GM12878 (cell line): ENCODE measurements at regions not wholly inside any gene's neighbourhood (a gene's known extent, or its start where the extent isn't known, plus 50 kb on each side); places are given as distances from the start of the nearest gene placed in this dataset.

ENCODE experiments used
- ATAC-seq: fragments of 200-7000 bp; cut with Tn5 transposase; 3 replicates; pipeline ENCODE4 v1.9.1; 2020; ENCODE audit warnings: mild to moderate bottlenecking, moderate library complexity
- BruUV-seq: library from RNA; stranded (reverse); fragments of 400-500 nt; replicated peaks from 2 replicates; lab custom pipeline; 2021; lab: Mats Ljungman, UMichigan
- CTCF ChIA-PET: fragments of 300-600 bp; sonication (Branson Sonifier 250); formaldehyde crosslinking; extraction: SDS; loops from one replicate; lab custom pipeline; 2021; ENCODE audit warnings: inconsistent platforms; lab: Yijun Ruan, JAX
- POLR2A ChIA-PET: fragments of 350-600 bp; formaldehyde crosslinking; extraction: SDS; loops from one replicate; lab custom pipeline; 2021; ENCODE audit warnings: inconsistent platforms; lab: Charles Lee
- RAD21 ChIA-PET: fragments of 300-600 bp; sonication (Branson Sonifier 250); formaldehyde crosslinking; loops from one replicate; lab custom pipeline; 2023; ENCODE audit warnings: antibody characterized with exemption; ENCODE audit not compliant: unreplicated experiment; lab: Charles Lee
- SMC1A ChIA-PET: fragments of 300-600 bp; sonication (Branson Sonifier 250); formaldehyde crosslinking; loops from one replicate; lab custom pipeline; 2023; ENCODE audit not compliant: unreplicated experiment, uncharacterized antibody; lab: Charles Lee
- DNase-seq: peaks from one replicate; pipeline ENCODE4 v3.0.0-alpha.2; 2011; ENCODE audit warnings: low read depth, low spot score
- FAIRE-seq: peaks from 3 replicates; lab custom pipeline; 2011; peaks lifted over from hg19 to GRCh38; lab: Jason Lieb, UNC
- H2AFZ ChIP-seq: 2 replicates; pipeline ENCODE4 v1.6.0; 2011; ENCODE audit warnings: low read depth, low read length, control low read depth; ENCODE audit not compliant: control insufficient read depth
- H3K27ac ChIP-seq: 2 replicates; pipeline ENCODE4 v1.5.1; 2011; ENCODE audit warnings: control low read depth; ENCODE audit not compliant: control insufficient read depth, insufficient read depth
- H3K27me3 ChIP-seq, 2 experiments: replicated peaks in 1 of 2; 2 replicates each; pipeline versions ENCODE4 v1.6.0 to v1.6.1; 2011; ENCODE audit warnings: low read length in 1 of 2; ENCODE audit not compliant: control insufficient read depth in 2 of 2, insufficient read depth in 2 of 2
- H3K36me3 ChIP-seq, 2 experiments: 2 replicates each; pipeline ENCODE4 v1.5.1; 2011; ENCODE audit warnings: low read length in 1 of 2; ENCODE audit not compliant: control insufficient read depth in 2 of 2, insufficient read depth in 2 of 2
- H3K4me1 ChIP-seq: 2 replicates; pipeline ENCODE4 v1.6.1; 2011; ENCODE audit warnings: mild to moderate bottlenecking, low read length, moderate library complexity, mixed read lengths; ENCODE audit not compliant: control insufficient read depth, insufficient read depth
- H3K4me2 ChIP-seq: 2 replicates; pipeline ENCODE4 v1.6.0; 2011; ENCODE audit warnings: control low read depth; ENCODE audit not compliant: control insufficient read depth, insufficient read depth
- H3K4me3 ChIP-seq: fragments of 200-600 bp; sonication (generic); 2 replicates; pipeline ENCODE4 v1.5.1; 2016
- H3K79me2 ChIP-seq: 2 replicates; pipeline ENCODE4 v1.6.0; 2011; ENCODE audit warnings: low read length; ENCODE audit not compliant: control insufficient read depth, insufficient read depth
- H3K9ac ChIP-seq: 2 replicates; pipeline ENCODE4 v1.8.0; 2011; ENCODE audit warnings: low read length, control low read depth, mixed read lengths; ENCODE audit not compliant: control insufficient read depth, insufficient read depth
- H3K9me3 ChIP-seq: replicated peaks from 3 replicates; pipeline ENCODE4 v1.5.1; 2011; ENCODE audit warnings: mild to moderate bottlenecking, low read length; ENCODE audit not compliant: control insufficient read depth, insufficient read depth
- H4K20me1 ChIP-seq: 2 replicates; pipeline ENCODE4 v1.6.0; 2011; ENCODE audit not compliant: control insufficient read depth, insufficient read depth
- BMI1 ChIP-seq: fragments of 450-650 bp; IDR thresholded peaks from 2 replicates; pipeline ENCODE4 v1.6.1; 2016; ENCODE audit warnings: mild to moderate bottlenecking, moderate library complexity, borderline replicate concordance
- IRF5 ChIP-seq: fragments of 450-650 bp; IDR thresholded peaks from 2 replicates; pipeline ENCODE4 v1.6.1; 2017; ENCODE audit warnings: borderline replicate concordance
- NFYA ChIP-seq: IDR thresholded peaks from 2 replicates; pipeline ENCODE4 v1.6.1; 2011; ENCODE audit warnings: low read depth, mild to moderate bottlenecking, low read length, improper control_type of control experiment, borderline replicate concordance
- SKIL ChIP-seq: fragments of 450-650 bp; IDR thresholded peaks from 2 replicates; pipeline ENCODE4 v1.6.1; 2017; ENCODE audit warnings: mild to moderate bottlenecking, low read depth, inconsistent platforms; ENCODE audit not compliant: poor library complexity, severe bottlenecking
- SMC3 ChIP-seq: IDR thresholded peaks from 2 replicates; pipeline ENCODE4 v1.6.1; 2011; ENCODE audit warnings: low read length, improper control_type of control experiment, borderline replicate concordance
- USF1 ChIP-seq: IDR thresholded peaks from 2 replicates; pipeline ENCODE4 v1.6.1; 2011; ENCODE audit warnings: borderline replicate concordance, low read depth, mild to moderate bottlenecking, moderate library complexity, mixed read lengths, low read length; ENCODE audit not compliant: insufficient read depth; ENCODE audit errors: extremely low read length
- ZNF687 ChIP-seq: fragments of 450-650 bp; IDR thresholded peaks from 2 replicates; pipeline ENCODE4 v1.6.1; 2017; ENCODE audit warnings: mild to moderate bottlenecking, moderate library complexity
- WGBS: methylation state at CpG from one replicate; pipeline ENCODE4 v1.1.6; 2016; ENCODE audit warnings: low lambda C conversion rate; ENCODE audit not compliant: insufficient replicate concordance, insufficient coverage; ENCODE audit errors: missing lambda C conversion rate; 5-methylcytosine and 5-hydroxymethylcytosine counted together
- in situ Hi-C: fragments of 300-500 bp; cut with MboI; formaldehyde crosslinking; loops from 9 replicates; pipeline ENCODE4 v1.14.3; 2018; ENCODE audit warnings: mixed read lengths
- intact Hi-C: fragments of 100-400 bp; cut with micrococcal nuclease; formaldehyde crosslinking; loops from one replicate; pipeline ENCODE4 v1.14.2; 2022; ENCODE audit not compliant: unreplicated experiment
- TF ChIP-seq, protein P1 (sequence below): fragments of 450-650 bp; IDR thresholded peaks from 2 replicates; pipeline ENCODE4 v1.6.1; 2016; ENCODE audit warnings: mild to moderate bottlenecking, moderate library complexity, borderline replicate concordance

DNA sequence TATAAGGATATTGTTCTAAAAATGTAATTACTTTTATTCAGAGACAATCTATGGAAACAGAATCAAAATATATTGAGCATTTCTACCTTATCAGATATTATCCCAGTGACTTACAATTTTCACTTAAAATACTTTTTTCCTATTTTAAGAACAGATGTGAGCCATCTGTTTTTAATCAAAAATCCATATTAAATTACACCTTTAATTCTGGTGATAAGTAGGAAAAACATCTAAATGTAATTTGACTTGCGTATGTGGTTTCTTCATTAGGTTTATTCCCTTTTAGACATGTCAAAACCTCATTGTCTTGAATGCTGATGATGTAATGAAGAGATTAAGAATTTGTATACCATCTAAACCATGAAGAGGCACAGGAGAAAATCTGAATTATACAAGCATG lies 1118.8 kb upstream of the TMPRSS15 start:
- Histone ChIP-seq H3K4me3 (no peak overlapping the region), H3K9me3 (no peaks in the 10 kb centered on the region), H3K27me3 (no peaks in the 10 kb centered on the region), H3K79me2 (no peaks in the 10 kb centered on the region), H3K27ac (no peak overlapping the region), H3K4me1 (no peaks in the 10 kb centered on the region), H4K20me1 (no peaks in the 10 kb centered on the region), H3K9ac (no peak overlapping the region), H3K36me3 (no peaks in the 10 kb centered on the region), H3K4me2 (no peak overlapping the region), H2AFZ (no peak overlapping the region)
- RAD21 ChIA-PET: no interaction called here
- CTCF ChIA-PET: no interaction called here
- no TSS peak for BruUV-seq
- DNase-seq: no peak
- SMC1A ChIA-PET: interaction anchor here (1.1 kb wide), 1 partner anchor 18 kb away, joined by 4 read pairs; no protein-coding TSS in a partner anchor
- POLR2A ChIA-PET: no interaction called here
- intact Hi-C loops: no loop called here
- TF ChIP-seq NFYA (no peak), BMI1 (no peak), ZNF687 (no peak), SKIL (no peak), SMC3 (no peak), IRF5 (no peak), USF1 (no peak)
- TF ChIP-seq, protein P1, sequence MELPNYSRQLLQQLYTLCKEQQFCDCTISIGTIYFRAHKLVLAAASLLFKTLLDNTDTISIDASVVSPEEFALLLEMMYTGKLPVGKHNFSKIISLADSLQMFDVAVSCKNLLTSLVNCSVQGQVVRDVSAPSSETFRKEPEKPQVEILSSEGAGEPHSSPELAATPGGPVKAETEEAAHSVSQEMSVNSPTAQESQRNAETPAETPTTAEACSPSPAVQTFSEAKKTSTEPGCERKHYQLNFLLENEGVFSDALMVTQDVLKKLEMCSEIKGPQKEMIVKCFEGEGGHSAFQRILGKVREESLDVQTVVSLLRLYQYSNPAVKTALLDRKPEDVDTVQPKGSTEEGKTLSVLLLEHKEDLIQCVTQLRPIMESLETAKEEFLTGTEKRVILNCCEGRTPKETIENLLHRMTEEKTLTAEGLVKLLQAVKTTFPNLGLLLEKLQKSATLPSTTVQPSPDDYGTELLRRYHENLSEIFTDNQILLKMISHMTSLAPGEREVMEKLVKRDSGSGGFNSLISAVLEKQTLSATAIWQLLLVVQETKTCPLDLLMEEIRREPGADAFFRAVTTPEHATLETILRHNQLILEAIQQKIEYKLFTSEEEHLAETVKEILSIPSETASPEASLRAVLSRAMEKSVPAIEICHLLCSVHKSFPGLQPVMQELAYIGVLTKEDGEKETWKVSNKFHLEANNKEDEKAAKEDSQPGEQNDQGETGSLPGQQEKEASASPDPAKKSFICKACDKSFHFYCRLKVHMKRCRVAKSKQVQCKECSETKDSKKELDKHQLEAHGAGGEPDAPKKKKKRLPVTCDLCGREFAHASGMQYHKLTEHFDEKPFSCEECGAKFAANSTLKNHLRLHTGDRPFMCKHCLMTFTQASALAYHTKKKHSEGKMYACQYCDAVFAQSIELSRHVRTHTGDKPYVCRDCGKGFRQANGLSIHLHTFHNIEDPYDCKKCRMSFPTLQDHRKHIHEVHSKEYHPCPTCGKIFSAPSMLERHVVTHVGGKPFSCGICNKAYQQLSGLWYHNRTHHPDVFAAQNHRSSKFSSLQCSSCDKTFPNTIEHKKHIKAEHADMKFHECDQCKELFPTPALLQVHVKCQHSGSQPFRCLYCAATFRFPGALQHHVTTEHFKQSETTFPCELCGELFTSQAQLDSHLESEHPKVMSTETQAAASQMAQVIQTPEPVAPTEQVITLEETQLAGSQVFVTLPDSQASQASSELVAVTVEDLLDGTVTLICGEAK: no peak
- ATAC-seq: no peak
- 85% methylated on average over 1 of the region's 1 CpG for WGBS
- in situ Hi-C loops: no loop called here
- FAIRE-seq: no peak
